HG03103 (cell line): ENCODE measurements at regions not wholly inside any gene's neighbourhood (a gene's known extent, or its start where the extent isn't known, plus 50 kb on each side); places are given as distances from the start of the nearest gene placed in this dataset.
"Not testable (repeated sequence)": the region's sequence is repeated elsewhere in the genome, so short reads cannot be mapped to it uniquely, and the experiment has no call there.

ENCODE experiments used
- ATAC-seq: cut with Tn5 transposase; IDR thresholded peaks from one replicate; pipeline ENCODE4 v1.9.1; 2021; ENCODE audit warnings: low read depth; ENCODE audit not compliant: unreplicated experiment

GRCh38 chr21:15634541-15634940 lies 95.2 kb upstream of the USP25 start:
- not testable (repeated sequence) for ATAC-seq

DNA sequence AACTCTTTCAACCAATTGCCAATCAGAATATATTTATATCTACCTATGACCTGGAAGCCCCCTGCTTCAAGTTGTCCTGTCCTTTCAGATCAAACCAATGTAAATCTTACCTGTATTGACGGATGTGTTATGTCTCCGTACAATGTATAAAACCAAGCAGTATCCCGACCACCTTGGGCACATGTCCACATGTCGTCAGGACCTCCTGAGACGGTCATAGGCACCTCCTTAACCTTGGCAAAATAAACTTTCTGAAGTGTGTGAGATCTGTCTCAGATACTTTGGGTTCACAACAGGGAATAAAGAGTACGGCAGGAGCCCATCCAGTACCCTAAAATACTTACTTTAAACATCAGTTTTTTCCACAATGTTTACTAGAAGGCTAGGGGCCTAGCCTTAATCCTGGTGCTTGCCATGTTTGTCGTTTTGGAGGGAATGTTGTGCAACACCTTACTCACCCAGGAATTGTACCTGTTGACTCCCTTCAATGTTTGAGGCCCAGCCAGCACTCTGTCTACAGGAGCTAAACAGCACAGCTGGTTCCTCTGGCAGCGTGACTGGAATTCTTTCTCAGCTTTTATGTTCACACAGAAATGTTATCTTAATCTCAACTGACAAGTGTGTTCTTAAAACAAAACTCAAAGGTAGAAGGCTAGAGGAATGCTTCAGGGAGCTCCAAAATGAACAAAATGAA lies 90.8 kb upstream of the USP25 start:
- no peak for ATAC-seq

DNA sequence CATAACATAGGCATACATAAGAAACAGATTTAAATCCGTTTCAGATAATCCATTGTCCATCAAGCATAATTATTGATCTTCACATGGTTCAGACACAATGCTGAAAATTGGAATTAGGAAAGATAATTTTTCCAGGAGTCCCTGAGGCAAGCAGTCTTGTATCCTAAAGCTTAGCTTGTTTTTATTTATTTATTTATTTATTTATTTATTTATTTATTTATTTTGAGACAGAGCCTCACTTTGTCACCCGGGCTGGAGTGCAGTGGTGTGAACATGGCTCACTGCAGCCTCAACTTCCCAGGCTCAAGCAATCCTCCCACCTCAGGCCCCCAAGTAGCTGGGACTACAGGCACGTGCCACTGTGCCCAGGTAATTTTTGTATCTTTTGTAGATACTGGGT lies 89.7 kb upstream of the USP25 start:
- not testable (repeated sequence) for ATAC-seq

DNA sequence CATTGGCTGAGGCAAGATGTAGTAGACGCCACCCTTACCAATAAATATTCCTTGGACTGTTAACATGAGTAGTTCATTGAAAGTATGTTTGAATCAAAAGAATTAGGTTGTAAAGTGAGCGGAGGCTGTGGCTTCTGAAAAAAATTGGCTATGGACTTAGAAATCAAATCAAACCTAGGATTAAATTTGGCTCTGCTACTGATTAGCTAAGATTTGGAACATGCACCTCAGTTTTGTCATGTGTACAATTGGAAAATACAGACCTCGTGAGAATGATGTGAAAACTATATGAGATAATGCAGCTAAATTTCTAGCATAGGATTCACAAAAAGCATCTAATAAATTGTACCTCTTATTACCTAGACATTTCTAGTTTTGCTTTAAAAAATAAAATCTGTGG lies 85.3 kb upstream of the USP25 start:
- ATAC-seq, result no peak

DNA sequence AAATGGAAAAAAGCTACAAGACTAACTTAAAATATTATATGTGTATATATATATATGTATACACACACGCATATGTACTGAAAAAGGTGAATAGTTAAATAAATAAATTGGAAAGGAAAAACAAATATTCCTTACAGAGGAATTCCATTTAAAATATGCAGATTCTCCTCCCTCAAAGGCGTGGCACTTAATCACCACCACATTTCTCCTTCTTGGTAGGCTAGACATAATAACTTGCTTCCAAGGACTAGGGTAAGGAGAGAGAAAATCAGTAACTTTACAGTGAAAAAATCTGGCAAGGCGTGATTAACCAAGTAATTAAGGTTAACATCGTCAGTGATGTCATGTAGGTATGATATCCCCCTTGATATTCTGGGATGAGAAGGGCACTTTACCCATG lies 84.0 kb upstream of the USP25 start:
- ATAC-seq, result no peak

DNA sequence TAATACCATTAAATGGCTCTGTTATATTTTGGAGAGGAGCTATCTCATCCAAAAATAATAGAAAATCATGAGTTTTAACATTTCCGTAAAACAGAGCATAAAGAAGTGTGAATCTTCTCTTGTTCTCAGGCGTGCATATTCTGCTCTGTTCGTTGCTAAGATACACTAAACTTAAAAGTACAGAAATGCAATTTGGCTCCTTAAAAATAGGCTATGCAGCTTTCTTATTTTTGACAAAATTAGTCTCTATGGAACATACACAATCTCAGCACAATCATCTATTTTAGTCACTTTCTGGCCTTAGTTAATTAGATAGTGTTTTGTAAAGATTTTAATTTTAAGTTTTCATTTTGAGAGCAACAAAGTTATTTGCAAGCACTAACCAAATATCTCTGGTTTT lies 79.0 kb upstream of the USP25 start:
- no peak for ATAC-seq

GRCh38 chr21:15651172-15651571 lies 78.6 kb upstream of the USP25 start:
- no peak for ATAC-seq

- no peak for ATAC-seq
These were observed 76.1 kb upstream of the USP25 start for GRCh38 chr21:15653710-15654109.

DNA sequence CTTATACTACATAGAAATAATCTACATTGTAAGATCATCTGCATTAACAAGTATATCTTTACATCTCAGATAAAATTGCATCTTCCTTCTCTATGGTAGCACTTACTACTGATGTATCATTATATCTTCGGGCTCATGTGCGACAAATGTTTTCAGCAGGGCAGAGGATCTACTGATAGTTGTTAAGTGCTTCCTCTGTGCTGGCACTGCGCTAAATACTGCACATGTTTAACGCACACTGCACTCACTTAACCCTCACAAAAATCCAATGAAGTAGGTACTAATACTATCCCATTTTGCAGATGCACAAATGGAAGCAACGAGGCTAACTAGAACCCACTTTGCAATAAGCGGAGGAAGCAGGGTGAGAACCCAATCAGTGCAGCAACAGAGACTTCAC lies 75.6 kb upstream of the USP25 start:
- no peak for ATAC-seq

DNA sequence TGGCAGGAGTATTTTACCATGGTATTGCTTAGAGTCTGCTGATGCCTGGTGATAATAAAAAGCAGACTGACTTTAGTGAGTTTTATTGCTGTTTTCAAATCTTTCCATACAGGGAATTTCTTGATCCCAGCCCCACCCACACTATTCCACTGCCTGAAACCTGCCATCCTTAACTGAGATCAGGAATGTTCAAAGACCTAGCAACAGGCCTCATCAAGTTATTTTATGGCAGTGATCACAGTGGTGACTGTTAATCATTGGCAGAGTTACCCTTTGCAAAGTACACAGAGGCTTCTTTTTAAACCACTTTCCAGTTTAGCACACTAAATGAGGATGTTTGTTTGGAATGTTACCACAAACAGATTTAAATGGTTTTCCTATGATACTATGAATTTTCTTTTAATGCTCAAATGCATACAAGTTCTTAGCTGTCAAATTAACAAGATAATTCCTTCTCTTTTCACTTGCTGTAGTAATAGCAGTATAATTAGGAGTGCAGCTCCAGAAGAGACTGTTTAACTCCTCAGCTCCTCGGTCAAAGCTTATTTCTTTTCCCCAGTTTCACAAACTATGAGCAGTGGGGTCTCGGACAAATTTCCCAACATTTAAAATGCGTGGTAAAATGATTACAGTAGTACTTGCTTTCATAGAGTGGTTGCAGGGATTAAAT lies 69.9 kb upstream of the USP25 start:
- no peak for ATAC-seq

DNA sequence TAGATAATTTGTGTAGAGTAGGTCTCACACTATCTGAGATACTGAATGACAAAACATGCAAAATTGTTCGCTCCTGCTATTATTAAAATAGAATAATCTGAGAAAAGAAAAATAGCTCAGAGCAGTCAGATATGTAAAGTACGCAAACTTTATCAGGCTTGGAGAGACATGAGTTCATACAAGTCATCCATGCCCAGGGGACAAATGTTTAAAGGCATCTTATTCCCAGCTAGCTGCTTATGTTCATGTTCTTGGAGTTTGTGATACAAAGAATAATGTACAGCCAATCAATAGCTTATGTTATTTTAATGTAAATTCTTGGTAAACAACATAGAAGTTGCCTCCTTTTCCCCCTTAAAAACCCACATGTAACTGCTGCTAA lies 69.4 kb upstream of the USP25 start:
- ATAC-seq, result no peak

DNA sequence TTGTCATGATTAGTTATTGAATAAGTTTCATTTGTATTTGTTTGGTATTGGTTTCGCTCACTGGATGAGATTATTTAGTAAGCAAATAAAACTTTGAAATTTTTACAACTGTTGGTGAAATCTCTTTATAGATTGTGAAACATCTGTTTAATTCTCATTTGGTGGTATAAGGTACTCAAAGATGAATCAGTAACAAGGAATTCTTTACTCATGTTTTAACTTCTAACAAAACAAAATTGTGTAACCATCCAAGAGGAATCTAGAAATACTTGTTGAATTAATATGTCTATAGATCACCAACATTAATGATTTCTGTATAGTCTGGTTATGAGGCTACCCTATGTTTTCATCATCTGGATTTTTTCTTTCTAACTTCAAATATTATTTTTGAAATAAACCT lies 62.8 kb upstream of the USP25 start:
- ATAC-seq, result no peak

- ATAC-seq, result no peak
These were observed 62.0 kb upstream of the USP25 start for GRCh38 chr21:15667819-15668218.

DNA sequence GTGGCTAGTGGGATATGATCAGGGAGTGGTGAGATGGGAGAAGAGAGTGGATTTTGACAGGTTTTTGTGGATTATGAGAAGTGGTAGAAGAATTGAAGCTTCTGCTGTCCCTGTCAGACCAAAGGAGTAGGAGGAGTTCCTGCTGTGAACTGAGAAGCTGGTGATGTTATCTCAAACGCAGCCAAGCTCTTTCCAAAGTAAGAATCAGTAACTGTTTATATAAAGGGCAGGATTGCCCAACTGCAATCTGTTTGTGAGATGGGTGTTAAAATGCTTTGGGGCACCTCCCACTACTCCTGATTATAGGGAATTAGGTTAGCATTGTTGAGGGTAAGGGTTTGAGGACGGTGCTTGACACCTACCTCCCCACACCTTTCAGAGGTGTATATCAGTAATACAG lies 60.5 kb upstream of the USP25 start:
- ATAC-seq, result no peak

- ATAC-seq, result peak; percentile 70
These were observed 58.6 kb upstream of the USP25 start for GRCh38 chr21:15671188-15671587.

GRCh38 chr21:15672578-15672977 lies 57.2 kb upstream of the USP25 start:
- ATAC-seq, result not testable (repeated sequence)

- ATAC-seq, result no peak
These were observed 52.8 kb upstream of the USP25 start for GRCh38 chr21:15676935-15677334.

- ATAC-seq, result no peak
These were observed 50.2 kb upstream of the USP25 start for GRCh38 chr21:15679630-15680029.
